Chondrocyte (in vitro differentiated cells): ENCODE measurements at regions not wholly inside any gene's neighbourhood (a gene's known extent, or its start where the extent isn't known, plus 50 kb on each side); places are given as distances from the start of the nearest gene placed in this dataset.

Experiments used
- DNase-seq: peaks from one replicate; pipeline ENCODE4 v3.0.0; 2021; ENCODE audit warnings: mixed read lengths, low spot score
- H3K27ac Mint-ChIP-seq: one replicate; pipeline ENCODE4 v1.8.0; 2021; ENCODE audit warnings: mild to moderate bottlenecking, moderate library complexity, mixed read lengths; ENCODE audit not compliant: unreplicated experiment
- H3K27me3 Mint-ChIP-seq: 2 replicates; pipeline ENCODE4 v1.8.0; 2021; ENCODE audit warnings: low read depth, mixed read lengths
- H3K36me3 Mint-ChIP-seq: 2 replicates; pipeline ENCODE4 v1.8.0; 2021; ENCODE audit warnings: low read depth, mixed read lengths
- H3K4me1 Mint-ChIP-seq: 2 replicates; pipeline ENCODE4 v1.8.0; 2021; ENCODE audit warnings: low read depth, mild to moderate bottlenecking, mixed read lengths
- H3K4me3 Mint-ChIP-seq: one replicate; pipeline ENCODE4 v1.8.0; 2021; ENCODE audit warnings: mild to moderate bottlenecking, moderate library complexity, mixed read lengths; ENCODE audit not compliant: unreplicated experiment
- H3K9me3 Mint-ChIP-seq: 2 replicates; pipeline ENCODE4 v1.8.0; 2021; ENCODE audit warnings: low read depth, mixed read lengths
- CTCF ChIP-seq: fragments of 200-600 bp; sonication (generic); IDR thresholded peaks from 2 replicates; pipeline ENCODE4 v1.5.0; 2021; ENCODE audit warnings: antibody characterized with exemption, mild to moderate bottlenecking, moderate library complexity

- no peak overlapping the region for H3K27ac Mint-ChIP-seq
- DNase-seq: no peak
- peaks cover 58% of the 10 kb centered on the region for H3K27me3 Mint-ChIP-seq
- H3K4me1 Mint-ChIP-seq: no peaks in the 10 kb centered on the region
- H3K9me3 Mint-ChIP-seq: peaks cover 7% of the 10 kb centered on the region
- no peak overlapping the region for H3K4me3 Mint-ChIP-seq
- TF ChIP-seq CTCF: no peak
- H3K36me3 Mint-ChIP-seq: no peaks in the 10 kb centered on the region
Observed at GRCh38 chr7:131723926-131724325, 167.5 kb upstream of the PODXL start.

- no peak for TF ChIP-seq CTCF
- DNase-seq: no peak
- no peak overlapping the region for H3K4me3 Mint-ChIP-seq
- no peaks in the 10 kb centered on the region for H3K9me3 Mint-ChIP-seq
- peaks cover 45% of the 10 kb centered on the region for H3K27me3 Mint-ChIP-seq
- H3K4me1 Mint-ChIP-seq: no peaks in the 10 kb centered on the region
- H3K27ac Mint-ChIP-seq: no peak overlapping the region
- no peaks in the 10 kb centered on the region for H3K36me3 Mint-ChIP-seq
Observed at GRCh38 chr7:131722371-131722770, 165.9 kb upstream of the PODXL start.

GRCh38 chr7:131721660-131722059 is 165.2 kb upstream of the PODXL start:
- Mint-ChIP-seq H3K4me1 (no peaks in the 10 kb centered on the region), H3K36me3 (no peaks in the 10 kb centered on the region), H3K9me3 (no peaks in the 10 kb centered on the region), H3K4me3 (no peak overlapping the region), H3K27me3 (peaks cover 43% of the 10 kb centered on the region), H3K27ac (no peak overlapping the region)
- DNase-seq: no peak
- TF ChIP-seq CTCF: no peak

- H3K36me3 Mint-ChIP-seq: no peaks in the 10 kb centered on the region
- no peak overlapping the region for H3K27ac Mint-ChIP-seq
Observed at GRCh38 chr7:131720703-131721102, 164.3 kb upstream of the PODXL start.

GRCh38 chr7:131717181-131717580 is 160.8 kb upstream of the PODXL start:
- Mint-ChIP-seq H3K27ac (no peak overlapping the region), H3K36me3 (no peaks in the 10 kb centered on the region), H3K4me1 (no peaks in the 10 kb centered on the region), H3K9me3 (no peaks in the 10 kb centered on the region), H3K27me3 (peaks cover 31% of the 10 kb centered on the region), H3K4me3 (no peak overlapping the region)
- DNase-seq: no peak
- no peak for TF ChIP-seq CTCF

More at GRCh38 chr7:131720703-131721102, 164.3 kb upstream of the PODXL start:
- Mint-ChIP-seq H3K9me3 (no peaks in the 10 kb centered on the region), H3K27me3 (peaks cover 45% of the 10 kb centered on the region), H3K4me1 (no peaks in the 10 kb centered on the region), H3K4me3 (no peak overlapping the region)
- TF ChIP-seq CTCF: no peak
- no peak for DNase-seq
